ENCODE measurements at regions not wholly inside any gene's neighbourhood (a gene's known extent, or its start where the extent isn't known, plus 50 kb on each side); places are given as distances from the start of the nearest gene placed in this dataset.
"Not testable (repeated sequence)": the region's sequence is repeated elsewhere in the genome, so short reads cannot be mapped to it uniquely, and the experiment has no call there.

GRCh38 chr10:83786701-83787100 lies 352.6 kb upstream of the GHITM start:
- not testable (repeated sequence) for DNase-seq

DNA sequence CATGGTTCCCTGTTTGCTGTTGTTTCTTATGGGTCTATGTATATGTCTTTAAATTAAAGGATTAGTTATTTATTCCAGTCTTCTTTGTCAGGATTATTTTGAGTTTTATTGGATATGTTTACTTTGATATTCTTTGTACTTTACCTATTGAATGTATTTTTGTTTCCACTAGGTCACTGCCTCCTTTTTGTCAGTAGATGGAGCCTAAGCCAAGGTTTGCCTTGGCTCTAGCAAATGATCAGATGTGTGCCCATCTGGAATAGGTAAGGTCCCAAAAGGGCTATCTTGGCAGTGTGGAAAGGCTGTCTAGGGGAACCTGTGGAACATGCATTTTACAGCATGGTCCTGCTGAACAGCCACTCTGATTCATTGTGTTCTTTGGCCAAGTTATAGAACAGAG lies 337.3 kb upstream of the GHITM start:
- no peak for DNase-seq

DNA sequence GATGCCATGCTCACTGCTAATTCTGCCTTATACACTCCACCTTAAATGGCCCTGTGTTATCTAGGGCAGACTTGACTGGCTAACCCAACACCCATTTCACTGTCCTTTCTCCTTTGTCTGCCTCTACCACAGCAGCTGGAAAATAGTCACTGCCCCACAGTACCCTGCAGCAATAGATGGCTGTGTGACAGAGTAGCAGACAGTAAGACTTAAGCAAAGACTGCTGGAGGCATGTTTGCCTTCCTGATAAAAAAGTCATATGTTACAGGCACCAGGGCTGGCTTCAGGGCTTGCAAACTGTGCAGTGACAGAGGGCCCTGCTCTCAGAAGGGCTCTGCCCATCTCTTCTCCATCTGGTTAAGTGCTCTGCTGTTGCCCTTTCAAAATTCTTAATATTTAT lies 332.6 kb upstream of the GHITM start:
- no peak for DNase-seq

DNA sequence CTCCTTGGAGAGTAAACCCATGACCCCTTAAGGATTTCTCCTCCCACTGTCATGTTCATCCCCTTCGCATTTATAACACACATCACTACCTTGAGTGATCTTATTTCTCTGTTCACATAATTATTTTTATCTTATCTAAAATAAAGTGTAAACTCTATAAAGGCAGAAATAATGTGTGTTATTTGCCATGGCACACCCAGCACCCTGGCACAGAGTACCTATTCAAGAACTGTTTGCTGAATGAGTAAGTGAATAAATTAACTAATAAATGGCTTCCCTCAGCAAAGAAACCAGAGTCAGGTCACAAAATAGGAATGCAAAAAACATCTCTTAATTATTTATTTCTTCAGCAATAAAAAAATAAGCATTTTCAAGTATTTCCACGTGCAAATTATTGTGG lies 330.3 kb upstream of the GHITM start:
- no peak for DNase-seq

DNA sequence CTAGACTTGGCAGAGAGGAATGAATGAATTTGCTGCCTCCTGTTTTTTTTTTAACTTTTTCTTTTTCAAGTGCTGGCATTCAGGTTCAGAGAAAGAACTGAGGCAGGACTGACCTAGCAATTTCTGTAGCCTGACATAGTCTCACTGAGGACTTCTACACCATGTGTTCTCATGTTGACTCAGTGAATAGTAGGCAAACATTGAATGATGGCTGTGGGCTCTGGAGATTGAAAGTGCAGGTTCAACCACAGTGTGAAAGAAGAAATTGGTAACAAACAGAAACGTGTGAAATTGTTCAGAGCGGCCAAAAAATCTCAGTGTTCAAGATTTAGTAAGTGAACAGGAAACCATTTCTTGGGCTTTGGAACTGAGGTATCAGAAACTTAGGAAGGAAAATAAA lies 322.4 kb upstream of the GHITM start:
- no peak for DNase-seq

GRCh38 chr10:83817797-83818196 lies 321.5 kb upstream of the GHITM start:
- no peak for DNase-seq

DNA sequence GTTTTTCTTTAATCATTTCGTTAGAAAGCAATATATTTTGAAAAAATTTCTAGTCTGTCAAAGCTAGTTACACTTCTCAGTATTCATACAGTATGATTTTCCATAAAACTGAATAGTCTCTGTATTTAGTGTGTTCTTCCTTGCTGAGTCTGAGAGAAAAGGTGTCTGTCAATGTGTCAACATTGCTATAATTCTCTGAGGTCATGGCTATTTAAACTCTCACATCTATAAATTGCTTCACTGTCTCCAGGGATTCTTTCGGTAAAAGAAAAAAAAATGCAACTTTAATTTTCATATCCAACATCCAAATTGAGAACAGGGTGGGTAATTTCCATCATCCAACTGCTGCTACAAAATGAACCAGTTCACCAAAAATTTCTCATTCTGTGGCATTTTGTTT lies 319.7 kb upstream of the GHITM start:
- DNase-seq: no peak

- DNase-seq: no peak
Measured at GRCh38 chr10:83820033-83820432, 319.3 kb upstream of the GHITM start.

DNA sequence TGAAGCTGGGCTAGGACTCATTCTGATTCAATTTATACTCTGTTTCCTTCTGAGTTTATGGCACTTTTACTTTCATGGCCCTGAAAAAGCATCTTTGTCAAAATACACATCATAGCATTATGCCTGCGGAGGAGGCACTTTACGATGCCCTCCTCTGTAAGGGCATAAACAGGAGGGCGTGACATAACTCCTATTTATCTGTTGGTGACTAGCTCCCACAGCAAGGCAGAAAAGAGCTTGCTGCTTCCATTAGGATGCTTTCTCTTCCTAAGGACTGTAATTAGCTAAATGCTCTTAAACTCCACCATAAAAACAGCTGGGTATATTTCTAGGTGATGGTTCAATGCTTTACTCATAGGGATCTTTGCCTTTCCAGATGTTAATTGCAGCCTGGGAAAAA lies 315.2 kb upstream of the GHITM start:
- DNase-seq: no peak

- no peak for DNase-seq
Measured at GRCh38 chr10:83834096-83834495, 305.2 kb upstream of the GHITM start.

DNA sequence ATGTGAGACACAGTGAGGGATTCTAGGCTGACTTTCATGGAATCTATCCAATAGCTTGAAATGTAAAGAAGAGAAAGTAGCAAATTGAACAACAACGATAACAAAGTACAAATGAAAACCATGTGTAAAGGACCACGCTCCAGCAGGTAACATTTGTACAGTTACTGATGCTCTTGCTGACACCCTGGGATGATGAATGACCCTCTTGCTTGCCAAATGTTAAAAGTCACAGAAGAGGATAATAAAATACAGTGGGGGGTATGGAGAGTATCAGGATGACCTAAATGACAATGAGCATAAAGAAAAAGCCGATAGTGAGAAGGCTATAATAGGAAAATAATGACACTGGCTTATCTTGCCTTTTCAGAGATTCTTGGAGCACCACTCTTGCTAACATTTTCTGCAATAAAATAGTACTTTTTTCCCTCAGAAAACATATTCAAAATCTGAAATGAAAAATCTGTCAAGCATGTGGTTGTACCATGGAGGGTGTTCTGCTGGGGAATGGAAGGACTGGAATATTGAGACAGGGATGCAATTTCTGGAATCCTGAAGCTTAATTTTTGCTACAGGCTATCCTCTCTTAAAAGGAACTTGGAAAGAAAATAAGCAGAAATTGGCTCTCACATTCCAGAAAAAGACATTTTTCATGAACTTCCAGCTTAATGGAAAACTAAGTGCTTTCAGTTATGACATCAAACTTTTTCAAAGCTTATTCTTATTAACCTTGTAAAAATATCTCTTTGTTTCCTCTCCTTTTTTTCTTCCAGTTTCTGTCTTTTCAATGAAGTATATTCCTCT lies 303.2 kb upstream of the GHITM start:
- no peak for DNase-seq

- peak; percentile 11 for DNase-seq
Measured at GRCh38 chr10:83848677-83849076, 290.6 kb upstream of the GHITM start.

GRCh38 chr10:83849150-83849549 lies 290.2 kb upstream of the GHITM start:
- no peak for DNase-seq

- no peak for DNase-seq
Measured at GRCh38 chr10:83852146-83852545, 287.2 kb upstream of the GHITM start.

- DNase-seq: no peak
Measured at GRCh38 chr10:83862723-83863122, 276.6 kb upstream of the GHITM start.

GRCh38 chr10:83863283-83863966 lies 275.9 kb upstream of the GHITM start:
- no peak for DNase-seq

DNA sequence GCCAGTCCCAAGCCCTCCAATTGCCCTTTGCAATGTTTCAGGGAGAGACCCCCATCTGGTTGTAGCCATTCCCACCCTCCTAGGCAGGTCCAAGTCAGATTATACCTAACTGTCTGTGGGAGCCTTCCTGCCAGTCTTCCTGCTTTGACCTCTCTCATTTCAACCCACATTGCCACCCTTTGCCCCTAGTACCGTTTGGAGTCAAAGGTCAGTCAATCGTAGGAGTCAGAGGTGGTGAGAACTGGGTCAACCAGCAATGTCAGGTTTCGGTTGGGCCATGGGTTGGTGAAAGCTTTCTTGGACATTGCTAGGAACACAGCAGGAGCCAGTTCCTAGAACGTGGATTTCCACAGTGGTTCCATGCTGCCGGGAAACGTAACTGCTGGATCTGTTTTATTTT lies 269.4 kb upstream of the GHITM start:
- no peak for DNase-seq

GRCh38 chr10:83871187-83872081 lies 267.9 kb upstream of the GHITM start:
- peak; percentile 60 for DNase-seq

- no peak for DNase-seq
Measured at GRCh38 chr10:83880252-83880791, 259.0 kb upstream of the GHITM start.

DNA sequence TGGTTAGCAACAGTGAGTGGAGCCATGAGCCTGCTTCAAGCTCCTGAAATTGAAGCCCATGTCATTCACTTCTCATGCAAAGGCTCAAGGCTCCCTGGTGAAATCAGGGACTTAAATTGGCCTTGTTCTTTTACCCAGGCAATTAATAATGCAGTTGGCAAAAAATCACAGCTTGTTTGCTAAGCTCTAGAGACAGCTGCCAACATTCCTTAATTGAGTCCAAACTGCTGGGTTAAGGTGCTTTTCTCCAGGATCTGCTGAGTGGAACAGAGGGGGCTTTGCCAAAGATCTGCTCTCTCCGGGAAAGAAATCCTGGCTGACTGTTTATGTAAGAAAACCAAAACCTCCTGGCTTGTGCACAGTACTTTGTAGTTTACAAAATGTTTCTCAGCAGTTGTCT lies 257.6 kb upstream of the GHITM start:
- DNase-seq: no peak

DNA sequence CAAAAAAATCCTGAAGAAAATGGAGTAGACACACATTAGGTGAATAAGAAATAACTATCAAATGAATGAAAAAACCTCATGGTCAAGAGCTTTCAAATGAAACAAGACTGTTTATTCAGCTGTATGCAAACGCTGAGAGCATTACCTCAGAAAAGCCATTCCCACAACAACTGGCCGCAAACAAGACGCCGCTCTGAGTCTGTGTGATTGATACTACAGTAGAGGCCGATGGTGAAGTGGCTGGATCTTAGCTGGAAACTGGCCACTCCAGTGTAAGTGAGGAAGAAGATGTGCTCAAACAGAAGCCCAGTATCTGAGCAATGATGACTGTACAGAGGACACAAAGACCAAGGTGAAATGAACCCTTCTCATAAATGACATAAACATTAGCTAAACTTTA lies 252.4 kb upstream of the GHITM start:
- no peak for DNase-seq

- no peak for DNase-seq
Measured at GRCh38 chr10:83892737-83893136, 246.6 kb upstream of the GHITM start.

DNA sequence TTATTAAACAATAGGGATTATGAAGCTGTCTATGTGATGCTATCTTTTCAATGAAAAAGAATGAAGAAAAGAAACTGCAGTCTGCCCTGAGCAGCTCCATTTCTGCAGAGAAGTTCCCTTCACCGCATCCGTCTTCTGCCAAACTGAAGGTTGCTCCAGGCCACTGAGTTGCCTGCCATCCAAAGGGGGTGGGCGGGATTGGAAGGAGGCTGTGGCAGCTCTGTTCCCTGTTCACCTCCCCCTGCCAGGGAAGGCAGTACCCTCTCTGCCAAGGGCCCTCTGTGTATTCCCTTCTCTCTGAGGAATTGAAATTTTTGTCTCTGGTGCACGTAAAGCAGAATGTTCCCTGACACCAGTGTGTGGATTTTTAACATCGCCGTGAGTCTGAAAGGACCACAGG lies 243.1 kb upstream of the GHITM start:
- DNase-seq: no peak
